ENCODE measurements at regions not wholly inside any gene's neighbourhood (a gene's known extent, or its start where the extent isn't known, plus 50 kb on each side); places are given as distances from the start of the nearest gene placed in this dataset.

DNA sequence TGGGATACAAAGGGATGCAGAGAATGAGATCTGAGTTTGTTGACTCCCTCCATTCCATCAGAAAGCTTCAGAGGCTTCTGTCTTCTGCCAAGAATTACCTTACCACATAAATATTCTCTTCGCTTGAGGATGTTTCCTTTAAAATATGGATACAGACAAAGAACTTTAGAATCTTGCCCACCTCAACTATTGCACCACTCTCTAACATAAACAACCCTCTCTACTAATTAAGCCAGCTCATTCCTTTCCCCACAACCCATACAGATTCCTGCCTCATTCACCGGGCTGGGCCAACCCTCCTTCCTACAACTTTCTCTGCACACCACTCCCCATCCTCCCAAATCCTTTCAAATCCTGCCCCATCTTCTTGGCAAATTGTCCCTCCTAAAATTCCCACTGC lies 315.8 kb downstream of the RAB28 start:
- no peaks in the 10 kb centered on the region for H3K27me3 ChIP-seq
- TF ChIP-seq POLR2A (IDR thresholded peaks at IDR 0.05) (no peak), EP300 (IDR thresholded peaks at IDR 0.05) (no peak), CTCF (IDR thresholded peaks at IDR 0.05) (no peak)
- no peak overlapping the region for H3K27ac ChIP-seq
- DNase-seq (ENCODE audit: low spot score in 2 of 2): no peak
- no peak overlapping the region for H3K4me3 ChIP-seq
- 72 to 73% methylated on average over 2 of the region's 2 CpGs for WGBS, 2 donors
- peaks cover 0 to 1% (median 0%) of the 10 kb centered on the region in 4 donors for H3K4me1 ChIP-seq
- no peaks in the 10 kb centered on the region for H3K9me3 ChIP-seq
- no peaks in the 10 kb centered on the region for H3K36me3 ChIP-seq

DNA sequence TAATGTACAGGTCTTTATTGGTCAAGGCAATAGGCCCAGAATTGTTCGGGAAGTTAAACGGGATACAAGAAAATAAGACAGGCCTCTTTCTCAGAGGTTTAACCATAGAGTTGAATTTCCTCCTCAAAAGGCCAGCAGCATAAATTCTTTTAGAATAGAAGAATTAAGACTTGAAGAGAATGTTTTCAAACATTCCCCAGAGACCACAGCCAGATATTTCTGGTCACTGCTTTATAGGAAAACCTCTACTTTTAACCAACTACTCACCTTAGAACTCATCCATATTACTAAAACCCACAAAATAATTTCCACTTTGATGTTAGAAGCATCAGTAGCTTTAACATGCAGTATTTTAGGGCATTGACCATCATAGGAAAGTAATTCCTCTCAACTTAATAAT lies 317.9 kb downstream of the RAB28 start:
- TF ChIP-seq POLR2A (IDR thresholded peaks at IDR 0.05): no peak
- no peak for TF ChIP-seq CTCF (IDR thresholded peaks at IDR 0.05)
- no peak for TF ChIP-seq EP300 (IDR thresholded peaks at IDR 0.05)
- DNase-seq (ENCODE audit: low spot score in 2 of 2): no peak
- H3K4me1 ChIP-seq: no peaks in the 10 kb centered on the region
- no peak overlapping the region for H3K4me3 ChIP-seq
- 52 to 73% methylated on average over 2 of the region's 2 CpGs for WGBS, 2 donors
- no peak overlapping the region for H3K27ac ChIP-seq
- no peaks in the 10 kb centered on the region for H3K36me3 ChIP-seq
- no peaks in the 10 kb centered on the region for H3K9me3 ChIP-seq
- H3K27me3 ChIP-seq: no peaks in the 10 kb centered on the region

DNA sequence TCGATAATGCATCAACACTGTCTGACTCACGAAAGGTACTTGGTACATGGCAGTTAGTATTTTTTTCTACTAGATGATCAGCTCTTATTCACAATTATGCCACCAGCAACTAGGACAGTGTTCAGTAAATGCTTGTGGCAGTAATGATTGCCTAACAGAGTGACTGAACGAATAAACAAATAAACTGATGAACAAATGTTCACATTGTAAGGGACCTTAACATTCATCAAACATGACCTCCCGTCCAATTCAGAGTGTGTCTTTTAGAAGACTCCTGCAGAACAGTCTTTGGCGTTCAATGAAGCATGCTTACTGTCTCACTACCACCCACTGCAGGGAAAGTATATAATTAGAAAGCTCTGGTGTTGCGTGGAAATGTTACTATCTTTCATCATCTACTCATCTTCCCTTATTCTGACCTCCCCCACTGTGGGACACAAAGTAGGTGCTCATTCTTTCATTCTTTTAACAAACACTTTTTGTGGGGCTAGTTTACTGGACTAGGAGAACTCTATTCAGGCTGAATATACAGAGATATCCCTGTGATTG lies 319.3 kb downstream of the RAB28 start:
- Histone ChIP-seq H3K27ac (no peak overlapping the region), H3K36me3 (no peaks in the 10 kb centered on the region), H3K4me1 (no peaks in the 10 kb centered on the region), H3K4me3 (no peak overlapping the region), H3K27me3 (no peaks in the 10 kb centered on the region), H3K9me3 (no peaks in the 10 kb centered on the region)
- 73 to 82% methylated on average over 6 of the region's 6 CpGs for WGBS, 2 donors
- TF ChIP-seq EP300 (IDR thresholded peaks at IDR 0.05): no peak
- no peak for TF ChIP-seq POLR2A (IDR thresholded peaks at IDR 0.05)
- TF ChIP-seq CTCF (IDR thresholded peaks at IDR 0.05): no peak
- no peak for DNase-seq (ENCODE audit: low spot score in 2 of 2)

GRCh38 chr4:13162886-13163285 lies 321.3 kb downstream of the RAB28 start:
- no peaks in the 10 kb centered on the region for H3K27me3 ChIP-seq
- no peaks in the 10 kb centered on the region for H3K4me1 ChIP-seq
- H3K27ac ChIP-seq: no peak overlapping the region
- TF ChIP-seq CTCF (IDR thresholded peaks at IDR 0.05) (no peak), POLR2A (IDR thresholded peaks at IDR 0.05) (no peak), EP300 (IDR thresholded peaks at IDR 0.05) (no peak)
- no peaks in the 10 kb centered on the region for H3K9me3 ChIP-seq
- no peaks in the 10 kb centered on the region for H3K36me3 ChIP-seq
- DNase-seq (ENCODE audit: low spot score in 2 of 2): no peak
- H3K4me3 ChIP-seq: no peak overlapping the region
- 55 to 72% methylated on average over 5 of the region's 5 CpGs for WGBS, 2 donors

DNA sequence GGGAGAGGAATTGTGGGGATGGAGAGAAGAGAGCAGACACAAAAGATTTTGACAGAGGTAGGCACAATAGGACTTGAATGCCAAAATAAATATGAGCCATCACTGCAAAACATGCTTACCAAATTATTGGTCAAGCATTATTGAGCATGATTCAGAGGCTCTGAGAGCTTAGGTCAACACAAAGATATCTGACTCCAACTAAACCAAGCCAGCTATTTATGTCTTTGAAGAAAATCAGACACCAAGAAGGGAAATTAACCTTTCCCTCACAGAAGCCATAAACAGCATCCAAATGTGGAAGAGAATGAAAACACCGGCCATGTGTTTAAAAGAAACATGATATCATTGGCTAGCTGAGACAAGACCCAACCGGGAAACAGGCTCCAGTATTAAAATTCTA lies 323.2 kb downstream of the RAB28 start:
- WGBS, 2 donors: 44 to 47% methylated on average over 2 of the region's 2 CpGs
- peak overlapping the region in 1 of 4 donors; percentile 33 for H3K27ac ChIP-seq
- no peaks in the 10 kb centered on the region for H3K27me3 ChIP-seq

More for the DNA sequence above, 323.2 kb downstream of the RAB28 start:
- TF ChIP-seq EP300 (IDR thresholded peaks at IDR 0.05): no peak
- TF ChIP-seq POLR2A (IDR thresholded peaks at IDR 0.05): no peak
- TF ChIP-seq CTCF (IDR thresholded peaks at IDR 0.05): no peak
- no peaks in the 10 kb centered on the region for H3K36me3 ChIP-seq
- H3K4me1 ChIP-seq: no peaks in the 10 kb centered on the region
- no peak for DNase-seq (ENCODE audit: low spot score in 2 of 2)
- H3K4me3 ChIP-seq: no peak overlapping the region
- H3K9me3 ChIP-seq: no peaks in the 10 kb centered on the region

All from tibial nerve (tissue), 4 donors.